Muscle layer of duodenum (tissue), 2 donors: ENCODE measurements at regions not wholly inside any gene's neighbourhood (a gene's known extent, or its start where the extent isn't known, plus 50 kb on each side); places are given as distances from the start of the nearest gene placed in this dataset.

Experiments used
- H3K27ac ChIP-seq: one replicate; pipeline ENCODE4 v1.7.0; 2013; ENCODE audit warnings: mild to moderate bottlenecking, low read length
- H3K27me3 ChIP-seq: one replicate; pipeline ENCODE4 v1.7.0; 2013; ENCODE audit warnings: low read depth, mild to moderate bottlenecking, control low read depth, low read length
- H3K36me3 ChIP-seq, 2 donors: one replicate each; pipeline ENCODE4 v1.7.0; 2013; ENCODE audit warnings: low read length in 2 of 2, control low read depth in 1 of 2, mild to moderate bottlenecking in 1 of 2; ENCODE audit not compliant: insufficient read depth in 2 of 2, control insufficient read depth in 1 of 2
- H3K4me1 ChIP-seq, 2 donors: one replicate each; pipeline ENCODE4 v1.7.0; 2013; ENCODE audit warnings: low read length in 2 of 2, mild to moderate bottlenecking in 2 of 2, control low read depth in 1 of 2, moderate library complexity in 1 of 2; ENCODE audit not compliant: insufficient read depth in 2 of 2, control insufficient read depth in 1 of 2
- H3K4me3 ChIP-seq, 2 donors: one replicate each; pipeline ENCODE4 v1.7.0; 2013; ENCODE audit warnings: low read length in 2 of 2, low read depth in 1 of 2, mild to moderate bottlenecking in 1 of 2
- H3K9me3 ChIP-seq, 2 donors: one replicate each; pipeline ENCODE4 v1.7.0; 2013; ENCODE audit warnings: low read length in 2 of 2, control low read depth in 1 of 2, mild to moderate bottlenecking in 1 of 2; ENCODE audit not compliant: control insufficient read depth in 1 of 2
- donor health status: healthy.

DNA sequence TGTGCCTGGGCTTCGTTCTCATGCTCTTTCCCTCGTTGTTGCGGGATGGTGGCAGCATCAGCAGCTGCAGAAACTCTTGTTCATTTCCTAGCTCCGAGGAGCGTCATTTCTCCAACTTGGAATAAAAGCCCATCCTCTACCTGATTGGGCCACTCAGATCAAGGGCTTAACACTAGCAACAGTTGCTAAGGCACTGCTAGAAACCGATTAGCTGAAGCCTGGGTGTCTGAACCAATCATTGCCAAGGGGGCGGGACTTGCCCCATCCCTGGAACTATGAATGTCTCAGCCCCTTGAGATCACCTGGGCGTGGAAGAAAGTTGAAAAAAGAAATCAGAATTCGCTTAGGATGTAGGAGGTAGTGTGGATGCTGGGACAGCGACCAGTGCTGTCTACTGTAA is 145.3 kb downstream of the FOXL1 start:
- Histone ChIP-seq H3K36me3 (no peaks in the 10 kb centered on the region), H3K4me3 (no peak overlapping the region), H3K27ac (no peak overlapping the region), H3K9me3 (no peaks in the 10 kb centered on the region), H3K4me1 (no peaks in the 10 kb centered on the region), H3K27me3 (no peaks in the 10 kb centered on the region)

DNA sequence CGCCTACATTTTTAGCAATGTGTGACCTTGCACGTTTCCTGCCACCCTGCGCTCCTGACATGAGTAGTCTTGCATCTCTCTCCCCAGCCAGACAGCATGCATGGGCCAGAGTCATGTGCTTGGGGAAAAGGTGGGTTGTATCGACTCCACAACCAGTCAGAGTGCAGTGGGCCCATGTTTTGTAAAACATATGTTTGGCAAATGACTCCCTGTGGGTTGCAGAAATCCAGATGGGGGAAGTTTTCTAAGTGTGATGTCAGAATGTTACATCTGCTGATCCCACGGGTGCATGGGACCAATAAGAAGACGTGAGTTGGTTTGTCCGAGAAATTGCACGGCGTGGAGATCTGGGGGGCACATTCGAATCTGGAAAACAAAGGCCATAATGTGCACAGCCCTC is 147.1 kb downstream of the FOXL1 start:
- Histone ChIP-seq H3K4me3 (no peak overlapping the region), H3K4me1 (no peaks in the 10 kb centered on the region), H3K27ac (no peak overlapping the region), H3K27me3 (peaks cover 8% of the 10 kb centered on the region), H3K9me3 (peaks cover 0 to 3% of the 10 kb centered on the region in 2 donors), H3K36me3 (no peaks in the 10 kb centered on the region)

DNA sequence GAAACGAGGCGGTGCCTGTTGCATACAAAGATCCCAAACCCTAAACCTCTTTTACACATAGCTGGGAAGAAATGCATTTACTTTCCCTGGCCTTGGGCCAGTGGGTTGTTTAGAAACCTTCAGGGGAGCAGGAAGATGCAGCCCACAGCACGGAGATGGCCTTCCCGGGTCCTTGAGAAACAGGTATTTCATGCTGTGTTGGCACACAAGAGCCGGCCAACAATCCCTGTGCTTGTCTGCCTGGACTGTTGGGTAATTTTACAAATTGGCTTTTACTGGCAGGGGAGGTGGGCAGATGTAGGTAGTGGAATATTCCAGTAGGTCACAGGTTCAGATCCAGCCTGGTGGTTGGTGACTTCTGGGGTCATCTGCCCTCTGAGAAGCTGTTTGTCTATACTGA is 148.0 kb downstream of the FOXL1 start:
- H3K27me3 ChIP-seq: peaks cover 15% of the 10 kb centered on the region
- no peaks in the 10 kb centered on the region for H3K36me3 ChIP-seq
- H3K4me3 ChIP-seq: no peak overlapping the region

GRCh38 chr16:86727131-86727530 is 148.8 kb downstream of the FOXL1 start:
- Histone ChIP-seq H3K4me1 (no peaks in the 10 kb centered on the region), H3K4me3 (no peak overlapping the region), H3K27ac (no peak overlapping the region), H3K9me3 (peaks cover 0 to 3% of the 10 kb centered on the region in 2 donors), H3K27me3 (peaks cover 20% of the 10 kb centered on the region), H3K36me3 (no peaks in the 10 kb centered on the region)

More for the DNA sequence above, 148.0 kb downstream of the FOXL1 start:
- Histone ChIP-seq H3K4me1 (no peaks in the 10 kb centered on the region), H3K27ac (no peak overlapping the region), H3K9me3 (peaks cover 0 to 3% of the 10 kb centered on the region in 2 donors)

DNA sequence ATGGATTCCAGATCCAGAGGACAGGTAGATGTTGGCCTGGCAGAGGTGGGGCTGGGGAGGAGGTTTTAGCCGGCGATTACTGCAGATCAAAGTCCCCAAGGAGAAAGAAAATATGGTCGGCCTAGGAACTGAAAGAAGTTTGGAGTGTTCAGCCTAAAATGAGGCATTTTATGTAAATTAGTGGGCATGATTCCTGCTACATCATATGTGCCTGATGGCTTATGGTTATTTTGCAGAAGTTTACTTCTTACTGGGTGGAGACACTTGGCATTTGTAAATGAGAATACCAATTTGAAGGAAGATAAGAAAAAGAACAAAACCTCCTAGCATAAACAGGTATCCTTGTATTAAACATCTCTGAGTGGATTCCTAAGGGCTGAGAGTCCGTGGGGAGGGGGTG is 149.3 kb downstream of the FOXL1 start:
- Histone ChIP-seq H3K9me3 (peaks cover 0 to 3% of the 10 kb centered on the region in 2 donors), H3K4me3 (no peak overlapping the region), H3K4me1 (no peaks in the 10 kb centered on the region), H3K27me3 (peaks cover 24% of the 10 kb centered on the region), H3K36me3 (no peaks in the 10 kb centered on the region), H3K27ac (no peak overlapping the region)

DNA sequence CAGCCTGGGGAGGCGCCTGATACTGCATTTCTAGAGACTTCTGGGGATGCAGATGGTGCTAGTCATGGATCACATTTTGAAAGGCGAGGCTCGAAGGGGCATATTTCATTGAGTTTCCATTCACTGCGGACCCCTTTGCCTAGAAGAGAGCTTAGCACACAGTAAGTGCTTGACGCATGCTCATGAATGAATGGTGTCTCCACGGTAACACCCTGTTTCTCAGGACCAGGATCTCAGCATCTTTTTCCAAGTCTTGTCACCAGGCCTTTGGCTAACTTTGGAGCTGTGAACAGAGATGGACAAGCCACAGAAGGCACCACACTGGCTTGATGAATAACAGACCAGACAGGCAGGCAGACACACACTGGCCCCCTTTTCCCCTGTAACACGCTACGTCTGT is 151.3 kb downstream of the FOXL1 start:
- Histone ChIP-seq H3K27ac (no peak overlapping the region), H3K27me3 (peaks cover 32% of the 10 kb centered on the region), H3K9me3 (peaks cover 0 to 3% of the 10 kb centered on the region in 2 donors), H3K4me3 (no peak overlapping the region), H3K36me3 (no peaks in the 10 kb centered on the region), H3K4me1 (no peaks in the 10 kb centered on the region)

- H3K4me1 ChIP-seq: no peaks in the 10 kb centered on the region
- peaks cover 0 to 3% of the 10 kb centered on the region in 2 donors for H3K9me3 ChIP-seq
- H3K27me3 ChIP-seq: peaks cover 32% of the 10 kb centered on the region
- H3K27ac ChIP-seq: no peak overlapping the region
- H3K4me3 ChIP-seq: no peak overlapping the region
- H3K36me3 ChIP-seq: no peaks in the 10 kb centered on the region
Measured at GRCh38 chr16:86730086-86730485, 151.7 kb downstream of the FOXL1 start.

DNA sequence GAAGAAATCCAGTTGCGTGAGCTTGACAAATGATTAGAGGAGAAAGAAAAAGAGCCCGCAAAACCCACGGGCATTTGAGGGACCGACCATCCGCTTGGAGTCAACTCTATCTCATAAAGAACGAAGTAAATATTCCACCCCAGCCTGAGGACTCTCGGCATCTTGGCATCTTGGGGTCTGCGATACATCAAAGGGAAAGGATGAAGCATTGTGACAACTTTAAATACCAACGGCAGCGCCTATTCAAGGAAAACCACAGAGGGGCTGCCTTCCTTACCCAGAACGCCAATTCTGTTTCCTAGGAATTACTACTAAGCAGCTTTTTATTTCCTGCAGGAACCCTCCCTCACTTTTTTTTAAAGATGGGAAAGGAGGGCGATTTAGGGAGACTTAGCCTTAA is 152.2 kb downstream of the FOXL1 start:
- Histone ChIP-seq H3K4me1 (no peaks in the 10 kb centered on the region), H3K4me3 (no peak overlapping the region), H3K27me3 (peaks cover 32% of the 10 kb centered on the region), H3K9me3 (peaks cover 0 to 3% of the 10 kb centered on the region in 2 donors), H3K27ac (no peak overlapping the region), H3K36me3 (no peaks in the 10 kb centered on the region)

DNA sequence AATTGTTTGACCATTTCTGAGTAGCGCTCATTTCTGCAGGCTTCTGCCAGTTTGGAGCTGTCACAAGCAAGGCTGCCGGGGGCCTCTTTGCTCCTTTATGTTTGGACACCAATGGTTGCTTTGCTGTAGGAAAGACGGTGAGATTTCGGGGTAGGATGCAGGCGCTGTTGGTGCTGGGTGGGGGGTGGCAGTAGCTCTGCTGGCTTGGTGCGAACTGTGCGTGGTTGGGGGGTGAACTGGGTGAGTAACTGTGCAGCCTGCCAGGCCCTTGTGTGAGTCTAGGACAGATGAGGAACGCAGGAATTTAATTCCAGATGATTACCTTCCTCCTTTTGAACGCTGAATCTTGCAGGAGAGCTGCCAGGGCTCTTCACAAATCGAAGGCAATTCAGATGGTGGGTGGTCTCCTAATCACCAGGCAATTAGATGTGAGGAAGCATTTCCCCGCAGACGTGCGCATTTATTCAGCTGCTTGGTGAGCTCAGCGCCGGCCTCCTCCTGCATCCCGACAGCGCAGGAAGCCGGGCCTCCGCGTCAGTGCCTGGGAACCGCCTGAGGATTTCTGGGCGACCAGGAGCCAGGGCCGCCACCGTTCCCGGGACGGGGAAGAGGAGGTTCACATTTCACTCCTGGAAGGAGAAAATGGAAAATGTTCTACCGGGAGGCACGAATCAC is 154.4 kb downstream of the FOXL1 start:
- Histone ChIP-seq H3K4me3 (no peak overlapping the region), H3K36me3 (no peaks in the 10 kb centered on the region), H3K27ac (no peak overlapping the region), H3K27me3 (peaks cover 32% of the 10 kb centered on the region), H3K9me3 (peaks cover 0 to 3% of the 10 kb centered on the region in 2 donors), H3K4me1 (no peaks in the 10 kb centered on the region)

GRCh38 chr16:86733546-86734254 is 155.4 kb downstream of the FOXL1 start:
- no peaks in the 10 kb centered on the region for H3K4me1 ChIP-seq
- peaks cover 0 to 3% of the 10 kb centered on the region in 2 donors for H3K9me3 ChIP-seq
- H3K36me3 ChIP-seq: no peaks in the 10 kb centered on the region
- no peak overlapping the region for H3K27ac ChIP-seq
- no peak overlapping the region for H3K4me3 ChIP-seq
- peaks cover 32% of the 10 kb centered on the region for H3K27me3 ChIP-seq

- Histone ChIP-seq H3K9me3 (no peaks in the 10 kb centered on the region), H3K27me3 (peaks cover 29% of the 10 kb centered on the region), H3K4me1 (no peaks in the 10 kb centered on the region), H3K4me3 (no peak overlapping the region), H3K36me3 (no peaks in the 10 kb centered on the region), H3K27ac (no peak overlapping the region)
Measured at GRCh38 chr16:86734543-86735460, 156.5 kb downstream of the FOXL1 start.
